Esophagus muscularis mucosa (tissue), 4 donors: ENCODE measurements at regions not wholly inside any gene's neighbourhood (a gene's known extent, or its start where the extent isn't known, plus 50 kb on each side); places are given as distances from the start of the nearest gene placed in this dataset.

ENCODE experiments used
- DNase-seq: peaks from one replicate; pipeline ENCODE4 v3.0.0-alpha.2; 2017; ENCODE audit errors: extremely low spot score
- H3K27ac ChIP-seq, 4 donors: fragments of 200-600 bp; sonication (generic); replicated peaks in 1 of 4; 1 replicate in 3 of 4; 2 replicates in 1 of 4; pipeline ENCODE4 v1.5.1; 2016 to 2019; ENCODE audit warnings: mild to moderate bottlenecking in 1 of 4
- H3K27me3 ChIP-seq, 4 donors: fragments of 200-600 bp; sonication (generic); one replicate each; pipeline versions ENCODE4 v1.5.1 to v1.6.0; 2016 to 2019
- H3K36me3 ChIP-seq, 4 donors: fragments of 200-600 bp; sonication (generic); one replicate each; pipeline ENCODE4 v1.5.1; 2016 to 2019
- H3K4me1 ChIP-seq, 4 donors: fragments of 200-600 bp; sonication (generic); one replicate each; pipeline ENCODE4 v1.5.1; 2016 to 2019
- H3K4me3 ChIP-seq, 4 donors: fragments of 200-600 bp; sonication (generic); 1 replicate in 2 of 4; 2 replicates in 2 of 4; pipeline ENCODE4 v1.5.1; 2016 to 2019; ENCODE audit warnings: mild to moderate bottlenecking in 4 of 4, moderate library complexity in 1 of 4
- H3K9me3 ChIP-seq, 4 donors: fragments of 200-600 bp; sonication (generic); 1 replicate in 3 of 4; 2 replicates in 1 of 4; pipeline ENCODE4 v1.5.1; 2016 to 2019
- CTCF ChIP-seq, 3 experiments: fragments of 200-600 bp in 2 of 3; fragments of 450-650 bp in 1 of 3; sonication (generic) in 2 of 3; IDR thresholded peaks; one replicate each; pipeline ENCODE4 v1.5.1; 2017 to 2019; ENCODE audit warnings: antibody characterized with exemption in 3 of 3, mild to moderate bottlenecking in 2 of 3, moderate library complexity in 1 of 3
- EP300 ChIP-seq: sonication (generic); formaldehyde crosslinking; IDR thresholded peaks from one replicate; pipeline ENCODE4 v1.6.1; 2017; ENCODE audit warnings: antibody characterized with exemption
- POLR2A ChIP-seq: fragments of 450-650 bp; IDR thresholded peaks from one replicate; pipeline ENCODE4 v1.6.1; 2017; ENCODE audit warnings: antibody characterized with exemption, moderate library complexity, mild to moderate bottlenecking, low read depth
- POLR2AphosphoS5 ChIP-seq, 2 donors: sonication (generic); formaldehyde crosslinking; IDR thresholded peaks; one replicate each; pipeline ENCODE4 v1.6.1; 2017; ENCODE audit warnings: antibody characterized with exemption in 2 of 2
- WGBS: methylation state at CpG from one replicate; pipeline ENCODE4 v1.1.5; 2018; 5-methylcytosine and 5-hydroxymethylcytosine counted together
- intact Hi-C: fragments of 100-400 bp; cut with DNase I; formaldehyde crosslinking; loops from one replicate; pipeline ENCODE4 v1.15.1; 2023

DNA sequence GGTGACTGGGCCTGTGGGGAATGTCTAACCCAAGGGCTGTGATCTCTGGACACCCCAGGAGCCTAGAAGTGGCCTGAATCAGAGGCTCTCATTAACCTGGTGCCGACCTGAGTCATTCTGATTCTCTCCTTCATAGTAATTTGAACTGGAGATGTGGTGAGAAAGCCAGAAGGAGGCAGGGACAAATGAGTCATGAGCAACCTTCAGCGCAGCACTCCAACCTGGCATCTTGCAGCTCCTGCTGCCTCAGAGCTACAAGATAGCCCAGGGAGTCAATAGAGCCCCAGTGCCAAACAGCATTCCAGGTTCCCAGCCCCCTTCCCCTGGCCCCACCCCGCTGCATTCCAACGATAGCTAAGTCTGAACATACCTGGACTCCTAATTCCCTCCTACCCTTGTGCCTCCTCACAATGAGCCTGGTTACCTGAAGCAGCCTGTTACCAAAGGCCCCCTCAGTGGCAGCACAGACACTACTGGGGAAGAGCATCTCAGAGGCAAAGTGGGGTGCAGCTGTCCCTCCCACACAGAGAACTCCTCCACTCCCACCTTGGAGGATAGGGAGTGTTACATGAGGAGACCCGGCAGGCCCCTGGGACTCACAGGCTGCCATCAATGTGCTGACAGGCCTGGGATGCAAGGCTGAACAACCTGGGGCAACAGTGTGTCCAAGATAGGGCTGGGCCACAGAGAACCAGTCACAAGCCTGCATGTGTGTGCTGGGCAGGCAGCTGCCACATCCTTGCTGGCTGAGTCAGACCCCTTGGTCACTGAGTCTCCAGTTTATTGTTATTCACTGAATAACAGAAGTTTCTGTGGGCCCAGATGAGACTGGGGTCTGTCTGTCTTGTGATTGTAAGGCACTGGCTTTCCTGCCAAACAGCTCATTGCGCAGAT is 76.8 kb upstream of the LEP start:
- Histone ChIP-seq H3K27ac (no peak overlapping the region), H3K27me3 (peaks cover 0 to 96% (median 50%) of the 10 kb centered on the region in 4 donors), H3K9me3 (no peaks in the 10 kb centered on the region), H3K4me1 (peaks cover 17 to 31% (median 27%) of the 10 kb centered on the region in 4 donors), H3K36me3 (no peaks in the 10 kb centered on the region), H3K4me3 (no peak overlapping the region)
- DNase-seq = no peak
- TF ChIP-seq POLR2A (no peak), EP300 (no peak), CTCF (IDR thresholded peaks at IDR 0.05) (no peak), POLR2AphosphoS5 (IDR thresholded peaks at IDR 0.05) (no peak)
- 82% methylated on average over 4 of the region's 6 CpGs for WGBS
- intact Hi-C loops = no loop called here

GRCh38 chr7:128164955-128165670 is 76.0 kb upstream of the LEP start:
- 85% methylated on average over 5 of the region's 6 CpGs for WGBS
- no peak overlapping the region for H3K4me3 ChIP-seq
- H3K27ac ChIP-seq = no peak overlapping the region
- no peak for DNase-seq
- peaks cover 0 to 96% (median 50%) of the 10 kb centered on the region in 4 donors for H3K27me3 ChIP-seq
- TF ChIP-seq CTCF (IDR thresholded peaks at IDR 0.05) (no peak), EP300 (no peak)
- intact Hi-C loops = no loop called here
- H3K4me1 ChIP-seq = peaks cover 17 to 31% (median 27%) of the 10 kb centered on the region in 4 donors
- no peaks in the 10 kb centered on the region for H3K36me3 ChIP-seq
- H3K9me3 ChIP-seq = no peaks in the 10 kb centered on the region

DNA sequence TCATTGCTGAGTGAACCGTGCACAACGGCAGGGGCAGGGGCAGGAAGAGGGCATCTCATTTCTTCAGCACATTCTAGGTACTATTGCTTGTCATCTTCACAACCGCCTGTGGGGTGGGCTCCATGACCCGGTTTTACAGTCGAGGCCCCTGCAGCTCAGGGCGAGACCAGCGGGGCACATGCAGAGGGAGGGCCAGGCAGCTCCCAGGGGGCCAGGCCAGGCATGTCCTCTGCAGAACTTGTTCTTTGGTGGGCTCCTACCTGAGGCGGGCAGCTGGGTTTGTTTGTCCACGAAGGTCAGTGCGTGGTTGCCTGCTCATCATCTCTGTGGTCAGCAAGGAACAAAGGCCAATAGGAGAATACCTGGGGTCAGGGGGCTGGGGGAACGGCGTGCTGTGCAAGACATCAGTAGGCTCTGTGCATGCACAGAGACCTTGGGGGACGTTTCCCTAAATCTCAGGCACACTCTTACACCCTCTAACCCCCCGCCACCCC is 75.1 kb upstream of the LEP start:
- TF ChIP-seq CTCF (IDR thresholded peaks at IDR 0.05) (no peak), EP300 (no peak), POLR2AphosphoS5 (IDR thresholded peaks at IDR 0.05) (no peak), POLR2A (no peak)
- Histone ChIP-seq H3K27ac (no peak overlapping the region), H3K4me3 (peak overlapping the region in 2 of 4 donors; percentile 50 to 52), H3K4me1 (peaks cover 17 to 31% (median 27%) of the 10 kb centered on the region in 4 donors), H3K27me3 (peaks cover 0 to 97% (median 50%) of the 10 kb centered on the region in 4 donors), H3K36me3 (no peaks in the 10 kb centered on the region), H3K9me3 (no peaks in the 10 kb centered on the region)
- intact Hi-C loops = no loop called here
- DNase-seq = no peak
- WGBS = 33% methylated on average over 7 of the region's 14 CpGs

DNA sequence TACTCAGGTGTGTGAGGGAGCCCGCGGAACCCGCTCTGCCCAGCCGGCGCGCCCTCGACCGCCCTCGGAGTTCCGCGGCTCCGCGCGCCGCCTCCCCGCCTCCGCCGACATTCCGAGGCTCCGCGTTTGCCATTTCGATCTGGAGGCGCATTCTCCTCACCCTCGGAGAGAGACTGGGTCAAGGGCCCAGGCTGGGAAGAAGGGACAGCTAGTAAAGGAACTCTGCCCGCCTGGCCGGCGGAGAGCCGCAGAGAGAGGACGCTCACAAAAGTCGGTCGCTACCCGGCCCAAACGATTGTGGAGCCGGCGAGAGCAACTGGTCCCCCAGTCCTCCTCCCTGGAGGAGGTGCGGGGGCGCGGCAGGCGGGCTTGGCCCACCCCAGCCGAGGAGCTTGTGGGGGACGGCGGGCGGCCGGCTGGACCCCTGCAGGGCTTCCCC is 74.5 kb upstream of the LEP start:
- H3K27me3 ChIP-seq = peaks cover 0 to 100% (median 50%) of the 10 kb centered on the region in 4 donors
- H3K36me3 ChIP-seq = no peaks in the 10 kb centered on the region
- intact Hi-C loops = no loop called here
- no peak for DNase-seq
- no peak for TF ChIP-seq POLR2A
- no peak for TF ChIP-seq POLR2AphosphoS5 (IDR thresholded peaks at IDR 0.05)
- peak overlapping the region; percentile 49 to 60 (median 51) for H3K4me3 ChIP-seq
- peaks cover 17 to 31% (median 27%) of the 10 kb centered on the region in 4 donors for H3K4me1 ChIP-seq
- 8% methylated on average over 26 of the region's 44 CpGs for WGBS
- H3K27ac ChIP-seq = no peak overlapping the region
- H3K9me3 ChIP-seq = no peaks in the 10 kb centered on the region
